B cell (primary cell): ENCODE measurements at regions not wholly inside any gene's neighbourhood (a gene's known extent, or its start where the extent isn't known, plus 50 kb on each side); places are given as distances from the start of the nearest gene placed in this dataset.

Source experiments
- ATAC-seq: fragments of 200-7000 bp; cut with Tn5 transposase; one replicate; pipeline ENCODE4 v1.10.0; 2021; ENCODE audit warnings: low read depth, mild to moderate bottlenecking, moderate number of reproducible peaks, moderate library complexity
- CTCF ChIA-PET: fragments of 350-600 bp; sonication (Branson Sonifier 250); formaldehyde crosslinking; loops from one replicate; lab custom pipeline; 2021; ENCODE audit warnings: antibody characterized with exemption, inconsistent platforms; lab: Charles Lee
- POLR2A ChIA-PET: fragments of 350-600 bp; sonication (Branson Sonifier 250); formaldehyde crosslinking; loops from one replicate; lab custom pipeline; 2021; ENCODE audit warnings: antibody characterized with exemption; lab: Charles Lee
- DNase-seq: peaks from one replicate; pipeline ENCODE4 v3.0.0; 2013
- H2AFZ ChIP-seq: 2 replicates; pipeline ENCODE4 v1.6.1; 2012; ENCODE audit warnings: mild to moderate bottlenecking, low read depth, low read length; ENCODE audit not compliant: insufficient read depth, poor library complexity, severe bottlenecking
- H3K27ac ChIP-seq, 2 donors: 1 replicate in 1 of 2; 2 replicates in 1 of 2; pipeline ENCODE4 v1.5.1; 2012 to 2013; ENCODE audit warnings: low read length in 2 of 2, mild to moderate bottlenecking in 2 of 2, moderate library complexity in 1 of 2
- H3K27me3 ChIP-seq, 4 experiments: fragments of 200-600 bp in 1 of 4; sonication (generic) in 1 of 4; replicated peaks in 1 of 4; 1 replicate in 2 of 4; 2 replicates in 2 of 4; pipeline versions ENCODE4 v1.6.1 to v1.7.0; 2013 to 2016; ENCODE audit warnings: low read length in 3 of 4, mild to moderate bottlenecking in 2 of 4, mixed read lengths in 1 of 4, moderate library complexity in 1 of 4; ENCODE audit not compliant: insufficient read depth in 4 of 4, control insufficient read depth in 3 of 4; ENCODE audit errors: control extremely low read depth in 1 of 4
- H3K36me3 ChIP-seq, 2 experiments: replicated peaks in 1 of 2; 1 replicate in 1 of 2; 2 replicates in 1 of 2; pipeline versions ENCODE4 v1.6.1 to v1.7.1; 2013; ENCODE audit warnings: low read length in 1 of 2; ENCODE audit not compliant: insufficient read depth in 2 of 2, control insufficient read depth in 1 of 2; ENCODE audit errors: control extremely low read depth in 1 of 2, extremely low read depth in 1 of 2
- H3K4me1 ChIP-seq, 2 donors: fragments of 200-600 bp in 1 of 2; sonication (generic) in 1 of 2; 1 replicate in 1 of 2; 2 replicates in 1 of 2; pipeline versions ENCODE4 v1.5.1 to v1.6.1; 2013 to 2017; ENCODE audit warnings: low read length in 2 of 2; ENCODE audit not compliant: control insufficient read depth in 2 of 2, insufficient read depth in 2 of 2
- H3K4me2 ChIP-seq: replicated peaks from 2 replicates; pipeline ENCODE3; 2012; ENCODE audit warnings: mild to moderate bottlenecking, low read depth, low read length; ENCODE audit not compliant: poor library complexity, severe bottlenecking
- H3K4me3 ChIP-seq, 5 experiments: fragments of 200-600 bp in 1 of 5; sonication (generic) in 1 of 5; 1 replicate in 3 of 5; 2 replicates in 2 of 5; pipeline versions ENCODE4 v1.5.1 to v1.7.0; 2011 to 2016; ENCODE audit warnings: low read length in 4 of 5, mild to moderate bottlenecking in 4 of 5, low read depth in 2 of 5, control low read depth in 1 of 5, moderate library complexity in 1 of 5; ENCODE audit not compliant: insufficient read depth in 1 of 5; ENCODE audit errors: control extremely low read depth in 1 of 5, extremely low read depth in 1 of 5
- H3K79me2 ChIP-seq: fragments of 200-600 bp; sonication (generic); one replicate; pipeline ENCODE4 v1.6.0; 2016; ENCODE audit warnings: low read length; ENCODE audit not compliant: control insufficient read depth, insufficient read depth
- H3K9ac ChIP-seq: fragments of 200-600 bp; sonication (generic); 2 replicates; pipeline ENCODE4 v1.6.1; 2017; ENCODE audit warnings: mild to moderate bottlenecking, low read length, moderate library complexity
- H3K9me3 ChIP-seq, 3 donors: one replicate each; pipeline versions ENCODE4 v1.6.1 to v1.7.1; 2013; ENCODE audit warnings: low read length in 2 of 3; ENCODE audit not compliant: control insufficient read depth in 2 of 3, insufficient read depth in 1 of 3; ENCODE audit errors: control extremely low read depth in 1 of 3
- H4K20me1 ChIP-seq: 2 replicates; pipeline ENCODE4 v1.6.0; 2012; ENCODE audit warnings: mild to moderate bottlenecking, low read length; ENCODE audit not compliant: insufficient read depth, control insufficient read depth, poor library complexity, severe bottlenecking
- H3K27ac Mint-ChIP-seq: one replicate; pipeline ENCODE4 v1.8.0; 2021; ENCODE audit warnings: mixed read lengths
- H3K27me3 Mint-ChIP-seq: one replicate; pipeline ENCODE4 v1.8.0; 2021; ENCODE audit warnings: mixed read lengths
- H3K4me1 Mint-ChIP-seq: one replicate; pipeline ENCODE4 v1.8.0; 2021; ENCODE audit warnings: mixed read lengths
- H3K4me3 Mint-ChIP-seq: one replicate; pipeline ENCODE4 v1.8.0; 2021; ENCODE audit warnings: mixed read lengths
- H3K9me3 Mint-ChIP-seq: one replicate; pipeline ENCODE4 v1.8.0; 2022; ENCODE audit warnings: mixed read lengths; ENCODE audit not compliant: insufficient read depth
- EZH2 ChIP-seq: IDR thresholded peaks from 2 replicates; pipeline ENCODE4 v1.6.1; 2012; ENCODE audit warnings: borderline replicate concordance, low read depth, mild to moderate bottlenecking, moderate library complexity, low read length; ENCODE audit not compliant: insufficient read depth, poor library complexity, severe bottlenecking
- WGBS: methylation state at CpG from one replicate; pipeline ENCODE4 v1.1.5; 2013; ENCODE audit warnings: missing lambda C conversion rate; ENCODE audit not compliant: insufficient coverage; 5-methylcytosine and 5-hydroxymethylcytosine counted together
- intact Hi-C: fragments of 100-400 bp; cut with micrococcal nuclease; formaldehyde crosslinking; loops from one replicate; pipeline ENCODE4 v1.10.0; 2022
- TF ChIP-seq, protein P1 (sequence below): fragments of 200-600 bp; IDR thresholded peaks from one replicate; pipeline ENCODE4 v1.8.0; 2022; ENCODE audit warnings: antibody characterized with exemption, mild to moderate bottlenecking

DNA sequence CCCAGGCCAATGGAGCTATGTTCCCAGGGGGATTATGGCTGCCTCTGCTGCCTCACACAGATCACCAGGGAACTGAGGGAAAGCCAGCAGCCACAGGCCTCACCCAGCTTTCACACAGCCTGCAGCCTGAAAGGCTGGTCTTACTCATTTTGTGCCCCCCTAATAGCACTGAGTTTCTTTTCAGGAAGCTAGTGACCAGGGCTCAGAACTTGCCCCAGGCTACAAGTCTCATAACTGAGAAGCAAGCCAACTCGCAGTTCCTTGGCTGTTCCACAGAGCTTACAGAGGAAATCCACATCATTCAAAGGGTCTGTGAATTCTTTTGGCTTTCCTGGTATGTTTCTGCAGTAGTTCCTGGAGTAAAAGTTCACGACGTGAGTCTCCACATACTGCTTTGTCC, 524.8 kb upstream of the GJE1 start:
- no peak overlapping the region for H3K27ac Mint-ChIP-seq
- ATAC-seq, result no peak
- no peak for DNase-seq

DNA sequence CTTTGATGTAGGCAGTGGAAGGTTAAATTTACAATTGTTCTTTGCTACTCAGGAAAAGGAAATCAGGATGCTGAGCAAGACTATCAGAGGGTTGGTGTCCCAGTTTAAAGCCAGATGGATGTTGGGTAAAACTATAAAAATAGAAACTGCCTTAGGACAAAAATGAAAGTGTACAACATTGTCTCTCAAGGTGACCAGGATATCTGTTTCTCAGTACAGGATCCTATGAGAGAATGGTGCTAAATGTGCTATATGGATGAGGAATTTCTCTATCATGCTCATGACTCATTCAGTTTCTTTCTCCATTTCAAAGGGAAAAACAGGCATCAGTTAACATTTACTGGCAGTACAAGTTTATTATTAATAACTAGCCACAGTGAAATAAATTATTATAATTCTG, 534.2 kb upstream of the GJE1 start:
- H3K9me3 ChIP-seq, result no peaks in the 10 kb centered on the region
- no peaks in the 10 kb centered on the region for H3K79me2 ChIP-seq
- no peaks in the 10 kb centered on the region for H3K36me3 ChIP-seq
- H3K27me3 ChIP-seq, result no peaks in the 10 kb centered on the region
- TF ChIP-seq EZH2, result no peak
- TF ChIP-seq, protein P1, sequence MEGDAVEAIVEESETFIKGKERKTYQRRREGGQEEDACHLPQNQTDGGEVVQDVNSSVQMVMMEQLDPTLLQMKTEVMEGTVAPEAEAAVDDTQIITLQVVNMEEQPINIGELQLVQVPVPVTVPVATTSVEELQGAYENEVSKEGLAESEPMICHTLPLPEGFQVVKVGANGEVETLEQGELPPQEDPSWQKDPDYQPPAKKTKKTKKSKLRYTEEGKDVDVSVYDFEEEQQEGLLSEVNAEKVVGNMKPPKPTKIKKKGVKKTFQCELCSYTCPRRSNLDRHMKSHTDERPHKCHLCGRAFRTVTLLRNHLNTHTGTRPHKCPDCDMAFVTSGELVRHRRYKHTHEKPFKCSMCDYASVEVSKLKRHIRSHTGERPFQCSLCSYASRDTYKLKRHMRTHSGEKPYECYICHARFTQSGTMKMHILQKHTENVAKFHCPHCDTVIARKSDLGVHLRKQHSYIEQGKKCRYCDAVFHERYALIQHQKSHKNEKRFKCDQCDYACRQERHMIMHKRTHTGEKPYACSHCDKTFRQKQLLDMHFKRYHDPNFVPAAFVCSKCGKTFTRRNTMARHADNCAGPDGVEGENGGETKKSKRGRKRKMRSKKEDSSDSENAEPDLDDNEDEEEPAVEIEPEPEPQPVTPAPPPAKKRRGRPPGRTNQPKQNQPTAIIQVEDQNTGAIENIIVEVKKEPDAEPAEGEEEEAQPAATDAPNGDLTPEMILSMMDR, result no peak
- ATAC-seq (no peak), DNase-seq (no peak)
- H3K9ac ChIP-seq, result no peak overlapping the region
- no peaks in the 10 kb centered on the region for H3K4me1 Mint-ChIP-seq
- no peaks in the 10 kb centered on the region for H3K27me3 Mint-ChIP-seq
- intact Hi-C loops, result no loop called here
- H3K4me1 ChIP-seq, result no peaks in the 10 kb centered on the region
- ChIA-PET CTCF (no interaction called here), POLR2A (no interaction called here)
- no peak overlapping the region for H2AFZ ChIP-seq
- H3K4me2 ChIP-seq, result no peak overlapping the region
- H3K27ac Mint-ChIP-seq, result no peak overlapping the region
- no peaks in the 10 kb centered on the region for H3K9me3 Mint-ChIP-seq
- no peak overlapping the region for H3K4me3 Mint-ChIP-seq
- H3K27ac ChIP-seq, result no peak overlapping the region
- no peaks in the 10 kb centered on the region for H4K20me1 ChIP-seq
- H3K4me3 ChIP-seq, result no peak overlapping the region

More for the DNA sequence above, 524.8 kb upstream of the GJE1 start:
- Histone ChIP-seq H3K9ac (no peak overlapping the region), H2AFZ (no peak overlapping the region), H3K4me3 (no peak overlapping the region), H3K79me2 (no peaks in the 10 kb centered on the region), H3K27ac (no peak overlapping the region), H3K36me3 (no peaks in the 10 kb centered on the region), H3K9me3 (peaks cover 0 to 7% (median 0%) of the 10 kb centered on the region in 3 donors), H3K27me3 (no peaks in the 10 kb centered on the region), H4K20me1 (no peaks in the 10 kb centered on the region), H3K4me1 (no peaks in the 10 kb centered on the region), H3K4me2 (no peak overlapping the region)
- peaks cover 3% of the 10 kb centered on the region for H3K9me3 Mint-ChIP-seq
- WGBS, result 80% methylated on average over 1 of the region's 3 CpGs
- CTCF ChIA-PET, result no interaction called here
- H3K4me3 Mint-ChIP-seq, result no peak overlapping the region
- no peaks in the 10 kb centered on the region for H3K27me3 Mint-ChIP-seq
- no peaks in the 10 kb centered on the region for H3K4me1 Mint-ChIP-seq
- no peak for TF ChIP-seq EZH2
- TF ChIP-seq, protein P1, result no peak
- intact Hi-C loops, result no loop called here
- POLR2A ChIA-PET, result no interaction called here
